ENCODE measurements at regions not wholly inside any gene's neighbourhood (a gene's known extent, or its start where the extent isn't known, plus 50 kb on each side); places are given as distances from the start of the nearest gene placed in this dataset.

DNA sequence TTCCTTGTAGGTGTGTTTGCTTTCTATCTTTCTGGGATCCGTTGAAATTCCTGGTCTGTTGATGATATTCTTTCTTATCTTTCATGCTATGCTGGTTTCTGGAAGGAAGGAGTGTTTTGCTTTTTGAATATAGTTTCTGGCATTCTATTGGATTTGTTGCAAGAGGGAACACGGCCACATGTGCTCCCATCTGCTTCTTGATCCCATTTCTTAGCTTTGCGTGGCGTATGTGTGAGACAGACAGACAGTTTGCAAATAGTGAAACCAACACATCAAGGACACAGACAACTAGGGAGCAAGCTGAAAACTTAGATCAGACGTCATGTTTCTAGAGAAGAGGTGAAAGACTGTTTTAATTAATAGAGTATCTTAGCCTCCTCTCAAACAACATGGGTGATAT, 261.9 kb upstream of the PUDP start:
- peaks cover 0 to 35% (median 7%) of the 10 kb centered on the region in 3 donors for H3K27me3 ChIP-seq (ENCODE audit: control insufficient read depth in 3 of 3, insufficient read depth in 3 of 3, low read length in 2 of 3)
- ATAC-seq (ENCODE audit: insufficient read depth, low FRiP score) (no peak), DNase-seq (no peak)
- WGBS, 2 donors: 83 to 94% methylated on average over 5 of the region's 5 CpGs
- H3K9me3 ChIP-seq (ENCODE audit: control insufficient read depth in 4 of 4, insufficient read depth in 3 of 4, low read length in 3 of 4): peaks cover 0 to 3% (median 0%) of the 10 kb centered on the region in 4 donors
- no peak for TF ChIP-seq CTCF (IDR thresholded peaks at IDR 0.05; ENCODE audit: control extremely low read depth, extremely low read depth)
- H3K9ac ChIP-seq (ENCODE audit: insufficient read depth in 1 of 2, low read length in 2 of 2): no peak overlapping the region
- H3K4me3 ChIP-seq: no peak overlapping the region
- H3K27ac ChIP-seq (ENCODE audit: low read depth in 1 of 2, low read length in 1 of 2): no peak overlapping the region
- H3K36me3 ChIP-seq (ENCODE audit: control insufficient read depth in 4 of 4, insufficient read depth in 4 of 4, low read length in 4 of 4): no peaks in the 10 kb centered on the region
- no peaks in the 10 kb centered on the region for H3K4me1 ChIP-seq (ENCODE audit: control insufficient read depth in 5 of 5, insufficient read depth in 5 of 5, low read length in 5 of 5)

GRCh38 chrX:7399373-7399772, 251.4 kb upstream of the PUDP start:
- no peak overlapping the region for H3K27ac ChIP-seq (ENCODE audit: low read depth in 1 of 2, low read length in 1 of 2)
- DNase-seq (no peak), ATAC-seq (ENCODE audit: insufficient read depth, low FRiP score) (no peak)
- H3K9ac ChIP-seq (ENCODE audit: insufficient read depth in 1 of 2, low read length in 2 of 2): no peak overlapping the region
- H3K27me3 ChIP-seq (ENCODE audit: control insufficient read depth in 3 of 3, insufficient read depth in 3 of 3, low read length in 2 of 3): peaks cover 0 to 14% (median 4%) of the 10 kb centered on the region in 3 donors
- H3K4me3 ChIP-seq: no peak overlapping the region
- no peak for TF ChIP-seq CTCF (IDR thresholded peaks at IDR 0.05; ENCODE audit: control extremely low read depth, extremely low read depth)
- no peaks in the 10 kb centered on the region for H3K4me1 ChIP-seq (ENCODE audit: control insufficient read depth in 5 of 5, insufficient read depth in 5 of 5, low read length in 5 of 5)
- H3K36me3 ChIP-seq (ENCODE audit: control insufficient read depth in 4 of 4, insufficient read depth in 4 of 4, low read length in 4 of 4): no peaks in the 10 kb centered on the region
- H3K9me3 ChIP-seq (ENCODE audit: control insufficient read depth in 4 of 4, insufficient read depth in 3 of 4, low read length in 3 of 4): no peaks in the 10 kb centered on the region
- 95 to 98% methylated on average over 2 of the region's 2 CpGs for WGBS, 2 donors

DNA sequence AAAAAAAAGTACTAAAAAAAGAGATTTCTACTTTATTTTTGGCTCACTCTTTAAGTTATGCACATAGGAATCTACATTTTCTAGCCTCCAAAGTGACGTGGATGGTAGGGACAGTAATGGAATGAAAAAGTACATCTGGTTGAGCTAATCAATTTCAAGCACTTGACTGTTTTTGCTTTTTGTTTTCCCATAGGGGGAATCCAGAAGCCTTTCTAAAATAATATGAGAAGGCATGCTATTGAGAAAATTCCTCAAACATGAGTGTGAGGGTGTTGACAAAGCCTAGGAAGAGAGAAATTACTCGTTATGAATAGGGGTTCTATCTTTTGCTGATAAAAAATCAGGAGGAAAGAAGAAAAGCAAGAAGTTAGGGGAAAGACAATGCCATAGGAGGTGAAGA, 242.5 kb upstream of the PUDP start:
- ATAC-seq (ENCODE audit: insufficient read depth, low FRiP score): no peak
- WGBS, 2 donors: 56 to 78% methylated on average over 2 of the region's 2 CpGs
- DNase-seq: no peak
- Histone ChIP-seq H3K36me3 (ENCODE audit: control insufficient read depth in 4 of 4, insufficient read depth in 4 of 4, low read length in 4 of 4) (no peaks in the 10 kb centered on the region), H3K9ac (ENCODE audit: insufficient read depth in 1 of 2, low read length in 2 of 2) (no peak overlapping the region), H3K27ac (ENCODE audit: low read depth in 1 of 2, low read length in 1 of 2) (no peak overlapping the region), H3K27me3 (ENCODE audit: control insufficient read depth in 3 of 3, insufficient read depth in 3 of 3, low read length in 2 of 3) (peaks cover 0 to 20% (median 2%) of the 10 kb centered on the region in 3 donors), H3K9me3 (ENCODE audit: control insufficient read depth in 4 of 4, insufficient read depth in 3 of 4, low read length in 3 of 4) (peaks cover 0 to 1% (median 0%) of the 10 kb centered on the region in 4 donors), H3K4me3 (no peak overlapping the region), H3K4me1 (ENCODE audit: control insufficient read depth in 5 of 5, insufficient read depth in 5 of 5, low read length in 5 of 5) (no peaks in the 10 kb centered on the region)
- no peak for TF ChIP-seq CTCF (IDR thresholded peaks at IDR 0.05; ENCODE audit: control extremely low read depth, extremely low read depth)

GRCh38 chrX:7389576-7389975, 241.6 kb upstream of the PUDP start:
- Histone ChIP-seq H3K9ac (ENCODE audit: insufficient read depth in 1 of 2, low read length in 2 of 2) (no peak overlapping the region), H3K27ac (ENCODE audit: low read depth in 1 of 2, low read length in 1 of 2) (no peak overlapping the region), H3K36me3 (ENCODE audit: control insufficient read depth in 4 of 4, insufficient read depth in 4 of 4, low read length in 4 of 4) (no peaks in the 10 kb centered on the region), H3K4me1 (ENCODE audit: control insufficient read depth in 5 of 5, insufficient read depth in 5 of 5, low read length in 5 of 5) (no peaks in the 10 kb centered on the region), H3K4me3 (no peak overlapping the region), H3K9me3 (ENCODE audit: control insufficient read depth in 4 of 4, insufficient read depth in 3 of 4, low read length in 3 of 4) (peaks cover 0 to 1% (median 0%) of the 10 kb centered on the region in 4 donors), H3K27me3 (ENCODE audit: control insufficient read depth in 3 of 3, insufficient read depth in 3 of 3, low read length in 2 of 3) (peaks cover 0 to 24% (median 0%) of the 10 kb centered on the region in 3 donors)
- WGBS, 2 donors: 60 to 71% methylated on average over 2 of the region's 2 CpGs
- TF ChIP-seq CTCF (IDR thresholded peaks at IDR 0.05; ENCODE audit: control extremely low read depth, extremely low read depth): no peak
- ATAC-seq (ENCODE audit: insufficient read depth, low FRiP score) (no peak), DNase-seq (no peak)
